ENCODE measurements at regions not wholly inside any gene's neighbourhood (a gene's known extent, or its start where the extent isn't known, plus 50 kb on each side); places are given as distances from the start of the nearest gene placed in this dataset.
A peak's percentile ranks its signal among the peaks of the same experiment; 100 is the strongest.

DNA sequence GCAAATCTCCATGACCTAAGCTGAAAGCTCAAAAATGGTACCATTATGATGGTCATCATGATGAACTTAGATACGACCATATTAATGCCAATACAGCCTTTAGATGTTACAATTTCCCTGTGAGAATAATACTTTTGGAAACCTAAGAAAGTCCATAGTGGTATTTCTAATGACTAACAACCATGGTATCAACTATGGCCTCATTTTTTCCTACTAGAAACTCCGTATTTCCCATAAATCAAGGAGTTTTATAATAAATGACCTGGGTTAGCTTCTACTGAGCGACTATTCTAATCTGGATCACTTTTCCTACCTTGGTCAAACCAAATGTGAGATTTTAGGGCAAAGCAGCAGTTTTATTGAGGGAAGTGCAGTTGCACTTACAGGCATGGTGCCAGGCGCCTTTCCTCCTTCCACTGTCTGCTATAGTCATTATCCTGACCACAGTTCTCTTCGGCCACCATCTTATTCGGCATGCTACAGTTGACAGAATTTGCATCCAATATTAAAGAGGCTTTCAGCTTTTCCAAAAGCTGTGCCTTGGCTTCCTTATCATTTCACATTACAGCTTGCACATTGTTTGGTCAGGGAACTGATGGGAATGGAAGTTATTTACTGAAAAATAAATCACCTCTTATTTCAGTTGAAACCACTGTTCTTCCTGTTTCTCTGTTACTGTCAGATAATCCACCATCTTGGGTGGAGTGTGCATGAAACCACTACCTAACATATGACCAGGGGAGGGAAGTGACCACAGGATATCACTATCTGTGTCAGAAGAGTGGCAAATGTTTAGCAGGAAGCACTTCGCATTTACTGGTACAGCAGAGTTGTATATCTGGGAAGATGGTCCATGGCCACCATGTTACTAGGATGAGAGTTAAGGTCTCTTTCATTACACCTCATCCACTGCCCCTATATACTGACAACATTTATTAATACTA is 74.5 kb upstream of the PICALM start:
- Histone ChIP-seq H3K79me2 (ENCODE audit: insufficient read depth) (no peaks in the 10 kb centered on the region), H3K9me2 (ENCODE audit: insufficient read depth) (no peaks in the 10 kb centered on the region), H2AFZ (no peak overlapping the region), H3K9ac (no peak overlapping the region), H3K36me3 (ENCODE audit: low read depth) (no peaks in the 10 kb centered on the region), H3K4me2 (ENCODE audit: unreplicated experiment) (no peak overlapping the region), H3K9me3 (ENCODE audit: low read depth) (no peaks in the 10 kb centered on the region), H3K4me1 (ENCODE audit: insufficient read depth) (peaks cover 8% of the 10 kb centered on the region; the same call in 1 of the 2 replicates), H4K20me1 (ENCODE audit: insufficient read depth) (no peaks in the 10 kb centered on the region), H3F3A (ENCODE audit: insufficient read depth) (0 out of 2 replicates have a peak, but pooled peaks cover 4% of the 10 kb centered on the region), H3K4me3 (no peak overlapping the region), H3K27ac (no peak overlapping the region), H3K27me3 (replicated peaks; ENCODE audit: insufficient read depth) (no peaks in the 10 kb centered on the region)
- TF ChIP-seq EZH2phosphoT487 (IDR thresholded peaks at IDR 0.05; ENCODE audit: insufficient read depth, low read depth), result no peak
- no peak for TF ChIP-seq EZH2 (IDR thresholded peaks at IDR 0.05; ENCODE audit: insufficient read depth, poor library complexity, severe bottlenecking)
- WGBS, 2 experiments (ENCODE audit: low coverage in 1 of 2, low lambda C conversion rate in 2 of 2, missing lambda C conversion rate in 2 of 2), result 96% methylated on average over 7 of the region's 7 CpGs
- in situ Hi-C loops (cut with MboI), result no loop called here
- no peak for DNase-seq

GRCh38 chr11:86142170-86142569 is 73.3 kb upstream of the PICALM start:
- no peaks in the 10 kb centered on the region for H4K20me1 ChIP-seq (ENCODE audit: insufficient read depth)
- H3K27me3 ChIP-seq (replicated peaks; ENCODE audit: insufficient read depth), result no peaks in the 10 kb centered on the region
- no peak overlapping the region for H3K9ac ChIP-seq
- H3K9me2 ChIP-seq (ENCODE audit: insufficient read depth), result no peaks in the 10 kb centered on the region
- H3K79me2 ChIP-seq (ENCODE audit: insufficient read depth), result no peaks in the 10 kb centered on the region
- H3F3A ChIP-seq (ENCODE audit: insufficient read depth), result 0 out of 2 replicates have a peak, but pooled peaks cover 4% of the 10 kb centered on the region
- no peaks in the 10 kb centered on the region for H3K36me3 ChIP-seq (ENCODE audit: low read depth)
- TF ChIP-seq EZH2 (IDR thresholded peaks at IDR 0.05; ENCODE audit: insufficient read depth, poor library complexity, severe bottlenecking) (no peak), EZH2phosphoT487 (IDR thresholded peaks at IDR 0.05; ENCODE audit: insufficient read depth, low read depth) (no peak)
- H3K9me3 ChIP-seq (ENCODE audit: low read depth), result no peaks in the 10 kb centered on the region
- 91 to 100% methylated on average over 1 of the region's 1 CpG for WGBS, 2 experiments (ENCODE audit: low coverage in 1 of 2, low lambda C conversion rate in 2 of 2, missing lambda C conversion rate in 2 of 2)
- no peak overlapping the region for H3K27ac ChIP-seq
- H2AFZ ChIP-seq, result no peak overlapping the region
- no peak for DNase-seq
- no peak overlapping the region for H3K4me3 ChIP-seq
- H3K4me2 ChIP-seq (ENCODE audit: unreplicated experiment), result no peak overlapping the region
- in situ Hi-C loops (cut with MboI), result no loop called here
- H3K4me1 ChIP-seq (ENCODE audit: insufficient read depth), result peaks cover 8% of the 10 kb centered on the region; the same call in 1 of the 2 replicates

- no peaks in the 10 kb centered on the region for H3K27me3 ChIP-seq (replicated peaks; ENCODE audit: insufficient read depth)
- H3F3A ChIP-seq (ENCODE audit: insufficient read depth), result 0 out of 2 replicates have a peak, but pooled peaks cover 4% of the 10 kb centered on the region
- TF ChIP-seq EZH2phosphoT487 (IDR thresholded peaks at IDR 0.05; ENCODE audit: insufficient read depth, low read depth), result no peak
- no peak for TF ChIP-seq EZH2 (IDR thresholded peaks at IDR 0.05; ENCODE audit: insufficient read depth, poor library complexity, severe bottlenecking)
- no peaks in the 10 kb centered on the region for H4K20me1 ChIP-seq (ENCODE audit: insufficient read depth)
- DNase-seq, result peak; percentile 15
- H3K79me2 ChIP-seq (ENCODE audit: insufficient read depth), result no peaks in the 10 kb centered on the region
- H3K9me3 ChIP-seq (ENCODE audit: low read depth), result no peaks in the 10 kb centered on the region
- H3K36me3 ChIP-seq (ENCODE audit: low read depth), result no peaks in the 10 kb centered on the region
- no peak overlapping the region for H2AFZ ChIP-seq
- no peak overlapping the region for H3K4me2 ChIP-seq (ENCODE audit: unreplicated experiment)
- no peaks in the 10 kb centered on the region for H3K9me2 ChIP-seq (ENCODE audit: insufficient read depth)
- H3K27ac ChIP-seq, result no peak overlapping the region
- 87 to 96% methylated on average over 1 of the region's 1 CpG for WGBS, 2 experiments (ENCODE audit: low coverage in 1 of 2, low lambda C conversion rate in 2 of 2, missing lambda C conversion rate in 2 of 2)
- H3K4me3 ChIP-seq, result no peak overlapping the region
- peaks cover 8% of the 10 kb centered on the region; the same call in 1 of the 2 replicates for H3K4me1 ChIP-seq (ENCODE audit: insufficient read depth)
- no peak overlapping the region for H3K9ac ChIP-seq
- in situ Hi-C loops (cut with MboI), result no loop called here
These were observed 72.8 kb upstream of the PICALM start for GRCh38 chr11:86141727-86142126.

- H2AFZ ChIP-seq, result no peak overlapping the region
- H3K9ac ChIP-seq, result no peak overlapping the region
- H3K27me3 ChIP-seq (replicated peaks; ENCODE audit: insufficient read depth), result no peaks in the 10 kb centered on the region
- no peaks in the 10 kb centered on the region for H3K79me2 ChIP-seq (ENCODE audit: insufficient read depth)
- no peak for DNase-seq
- in situ Hi-C loops (cut with MboI), result no loop called here
- 91 to 93% methylated on average over 10 of the region's 10 CpGs for WGBS, 2 experiments (ENCODE audit: low coverage in 1 of 2, low lambda C conversion rate in 2 of 2, missing lambda C conversion rate in 2 of 2)
- H3F3A ChIP-seq (ENCODE audit: insufficient read depth), result 0 out of 2 replicates have a peak, but pooled peaks cover 4% of the 10 kb centered on the region
- H3K9me3 ChIP-seq (ENCODE audit: low read depth), result no peaks in the 10 kb centered on the region
- no peaks in the 10 kb centered on the region for H3K9me2 ChIP-seq (ENCODE audit: insufficient read depth)
- no peaks in the 10 kb centered on the region for H4K20me1 ChIP-seq (ENCODE audit: insufficient read depth)
- H3K4me3 ChIP-seq, result no peak overlapping the region
- H3K27ac ChIP-seq, result no peak overlapping the region
- no peaks in the 10 kb centered on the region for H3K36me3 ChIP-seq (ENCODE audit: low read depth)
- H3K4me2 ChIP-seq (ENCODE audit: unreplicated experiment), result no peak overlapping the region
- H3K4me1 ChIP-seq (ENCODE audit: insufficient read depth), result peaks cover 8% of the 10 kb centered on the region; the same call in 1 of the 2 replicates
- no peak for TF ChIP-seq EZH2 (IDR thresholded peaks at IDR 0.05; ENCODE audit: insufficient read depth, poor library complexity, severe bottlenecking)
- no peak for TF ChIP-seq EZH2phosphoT487 (IDR thresholded peaks at IDR 0.05; ENCODE audit: insufficient read depth, low read depth)
These were observed 71.6 kb upstream of the PICALM start for GRCh38 chr11:86140334-86140990.
